ENCODE measurements at regions not wholly inside any gene's neighbourhood (a gene's known extent, or its start where the extent isn't known, plus 50 kb on each side); places are given as distances from the start of the nearest gene placed in this dataset.

- ChIA-PET POLR2A (no interaction called here), CTCF (no interaction called here)
- DNase-seq: no peak
- H3K36me3 ChIP-seq (ENCODE audit: control insufficient read depth in 4 of 4, insufficient read depth in 4 of 4, low read length in 3 of 4): no peaks in the 10 kb centered on the region
- H3K27me3 ChIP-seq (replicated peaks in 2 of 5; ENCODE audit: control insufficient read depth in 4 of 5, insufficient read depth in 5 of 5, low read length in 4 of 5): peaks cover 0 to 2% (median 0%) of the 10 kb centered on the region in 5 experiments
- no peak overlapping the region for H3K27ac ChIP-seq (ENCODE audit: insufficient read depth in 1 of 2, low read depth in 1 of 2, low read length in 2 of 2, poor library complexity in 1 of 2, severe bottlenecking in 2 of 2)
- no peaks in the 10 kb centered on the region for H3K9me3 ChIP-seq (ENCODE audit: control extremely low read depth in 1 of 5, control insufficient read depth in 4 of 5, insufficient read depth in 2 of 5, low read depth in 1 of 5, low read length in 4 of 5)
- 92% methylated on average over 9 of the region's 9 CpGs for WGBS (ENCODE audit: insufficient coverage)
- H3K4me1 ChIP-seq (ENCODE audit: control extremely low read depth in 1 of 4, control insufficient read depth in 4 of 4, insufficient read depth in 4 of 4, low read length in 3 of 4): no peaks in the 10 kb centered on the region
- no peak overlapping the region for H3K4me3 ChIP-seq (ENCODE audit: control insufficient read depth in 1 of 7, extremely low read depth in 1 of 7, insufficient read depth in 4 of 7, low read depth in 2 of 7, low read length in 6 of 7)
Measured at GRCh38 chr15:31792611-31793199, 237.6 kb upstream of the CHRNA7 start.

- Histone ChIP-seq H3K36me3 (ENCODE audit: control insufficient read depth in 4 of 4, insufficient read depth in 4 of 4, low read length in 3 of 4) (no peaks in the 10 kb centered on the region), H3K4me1 (ENCODE audit: control extremely low read depth in 1 of 4, control insufficient read depth in 4 of 4, insufficient read depth in 4 of 4, low read length in 3 of 4) (no peaks in the 10 kb centered on the region), H3K4me3 (ENCODE audit: control insufficient read depth in 1 of 7, extremely low read depth in 1 of 7, insufficient read depth in 4 of 7, low read depth in 2 of 7, low read length in 6 of 7) (no peak overlapping the region), H3K9me3 (ENCODE audit: control extremely low read depth in 1 of 5, control insufficient read depth in 4 of 5, insufficient read depth in 2 of 5, low read depth in 1 of 5, low read length in 4 of 5) (no peaks in the 10 kb centered on the region), H3K27ac (ENCODE audit: insufficient read depth in 1 of 2, low read depth in 1 of 2, low read length in 2 of 2, poor library complexity in 1 of 2, severe bottlenecking in 2 of 2) (no peak overlapping the region), H3K27me3 (replicated peaks in 2 of 5; ENCODE audit: control insufficient read depth in 4 of 5, insufficient read depth in 5 of 5, low read length in 4 of 5) (peaks cover 0 to 2% (median 0%) of the 10 kb centered on the region in 5 experiments)
- 83% methylated on average over 1 of the region's 1 CpG for WGBS (ENCODE audit: insufficient coverage)
- no peak for DNase-seq
- ChIA-PET CTCF (no interaction called here), POLR2A (no interaction called here)
Measured at GRCh38 chr15:31799319-31799714, 231.0 kb upstream of the CHRNA7 start.

DNA sequence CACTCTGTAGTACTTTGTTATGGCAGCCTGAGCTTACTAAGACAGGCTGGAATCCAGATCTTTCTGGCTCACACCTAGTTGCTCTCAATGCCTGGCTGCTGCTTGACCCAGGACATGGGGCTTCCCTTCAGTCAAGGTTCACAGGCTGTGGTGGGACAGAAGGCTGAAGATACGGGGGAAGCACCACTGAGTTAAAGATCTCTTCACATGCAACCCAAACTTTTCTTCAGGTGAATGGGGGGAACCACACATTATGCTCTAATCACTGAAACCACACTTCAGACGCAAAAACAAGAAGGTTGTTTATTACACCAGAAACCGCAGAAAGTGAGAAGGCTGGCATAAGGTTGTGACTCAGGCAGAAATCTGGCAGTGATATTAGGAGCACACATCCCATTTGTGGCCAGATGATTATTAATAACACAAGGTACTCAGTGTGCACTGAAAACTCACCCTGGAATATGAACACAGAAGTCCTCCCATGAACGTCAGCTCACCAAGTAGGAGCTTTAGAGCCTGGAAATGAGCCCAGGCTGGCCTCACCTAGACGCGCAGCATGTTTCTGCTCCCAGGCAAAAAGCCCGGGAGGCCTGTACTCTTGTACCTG is 230.5 kb upstream of the CHRNA7 start:
- Histone ChIP-seq H3K36me3 (ENCODE audit: control insufficient read depth in 4 of 4, insufficient read depth in 4 of 4, low read length in 3 of 4) (no peaks in the 10 kb centered on the region), H3K4me3 (ENCODE audit: control insufficient read depth in 1 of 7, extremely low read depth in 1 of 7, insufficient read depth in 4 of 7, low read depth in 2 of 7, low read length in 6 of 7) (no peak overlapping the region), H3K9me3 (ENCODE audit: control extremely low read depth in 1 of 5, control insufficient read depth in 4 of 5, insufficient read depth in 2 of 5, low read depth in 1 of 5, low read length in 4 of 5) (no peaks in the 10 kb centered on the region), H3K27ac (ENCODE audit: insufficient read depth in 1 of 2, low read depth in 1 of 2, low read length in 2 of 2, poor library complexity in 1 of 2, severe bottlenecking in 2 of 2) (no peak overlapping the region), H3K27me3 (replicated peaks in 2 of 5; ENCODE audit: control insufficient read depth in 4 of 5, insufficient read depth in 5 of 5, low read length in 4 of 5) (peaks cover 0 to 2% (median 0%) of the 10 kb centered on the region in 5 experiments), H3K4me1 (ENCODE audit: control extremely low read depth in 1 of 4, control insufficient read depth in 4 of 4, insufficient read depth in 4 of 4, low read length in 3 of 4) (no peaks in the 10 kb centered on the region)
- CTCF ChIA-PET: no interaction called here
- POLR2A ChIA-PET: no interaction called here
- WGBS (ENCODE audit: insufficient coverage): 97% methylated on average over 5 of the region's 7 CpGs
- DNase-seq: no peak

- Histone ChIP-seq H3K4me1 (ENCODE audit: control extremely low read depth in 1 of 4, control insufficient read depth in 4 of 4, insufficient read depth in 4 of 4, low read length in 3 of 4) (no peaks in the 10 kb centered on the region), H3K36me3 (ENCODE audit: control insufficient read depth in 4 of 4, insufficient read depth in 4 of 4, low read length in 3 of 4) (no peaks in the 10 kb centered on the region), H3K27ac (ENCODE audit: insufficient read depth in 1 of 2, low read depth in 1 of 2, low read length in 2 of 2, poor library complexity in 1 of 2, severe bottlenecking in 2 of 2) (no peak overlapping the region), H3K9me3 (ENCODE audit: control extremely low read depth in 1 of 5, control insufficient read depth in 4 of 5, insufficient read depth in 2 of 5, low read depth in 1 of 5, low read length in 4 of 5) (no peaks in the 10 kb centered on the region), H3K4me3 (ENCODE audit: control insufficient read depth in 1 of 7, extremely low read depth in 1 of 7, insufficient read depth in 4 of 7, low read depth in 2 of 7, low read length in 6 of 7) (no peak overlapping the region), H3K27me3 (replicated peaks in 2 of 5; ENCODE audit: control insufficient read depth in 4 of 5, insufficient read depth in 5 of 5, low read length in 4 of 5) (peaks cover 0 to 2% (median 0%) of the 10 kb centered on the region in 5 experiments)
- POLR2A ChIA-PET: no interaction called here
- CTCF ChIA-PET: no interaction called here
- WGBS (ENCODE audit: insufficient coverage): 100% methylated on average over 1 of the region's 5 CpGs
- DNase-seq: no peak
Measured at GRCh38 chr15:31801152-31801551, 229.2 kb upstream of the CHRNA7 start.

DNA sequence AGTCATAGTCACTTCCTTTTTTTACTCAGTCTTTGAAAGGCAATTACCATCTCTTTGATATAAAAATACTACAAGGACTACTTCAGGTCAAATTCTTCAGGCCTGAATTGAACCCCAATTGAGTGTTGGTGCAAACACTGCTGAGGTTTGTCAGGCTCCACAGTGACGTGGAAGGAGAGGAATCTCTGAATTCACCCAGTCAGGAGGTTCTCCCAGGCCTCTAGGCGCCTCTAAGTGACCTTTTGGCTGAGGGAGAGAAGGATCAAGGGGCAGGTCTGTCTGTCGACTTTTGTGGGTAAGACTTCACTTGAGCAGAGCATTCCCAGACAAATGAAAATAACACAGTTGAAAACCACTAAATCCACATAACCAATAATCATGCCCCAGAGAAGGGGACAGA is 227.6 kb upstream of the CHRNA7 start:
- H3K4me1 ChIP-seq (ENCODE audit: control extremely low read depth in 1 of 4, control insufficient read depth in 4 of 4, insufficient read depth in 4 of 4, low read length in 3 of 4): no peaks in the 10 kb centered on the region
- no peaks in the 10 kb centered on the region for H3K36me3 ChIP-seq (ENCODE audit: control insufficient read depth in 4 of 4, insufficient read depth in 4 of 4, low read length in 3 of 4)
- H3K9me3 ChIP-seq (ENCODE audit: control extremely low read depth in 1 of 5, control insufficient read depth in 4 of 5, insufficient read depth in 2 of 5, low read depth in 1 of 5, low read length in 4 of 5): no peaks in the 10 kb centered on the region
- no peak overlapping the region for H3K27ac ChIP-seq (ENCODE audit: insufficient read depth in 1 of 2, low read depth in 1 of 2, low read length in 2 of 2, poor library complexity in 1 of 2, severe bottlenecking in 2 of 2)
- CTCF ChIA-PET: no interaction called here
- POLR2A ChIA-PET: no interaction called here
- H3K4me3 ChIP-seq (ENCODE audit: control insufficient read depth in 1 of 7, extremely low read depth in 1 of 7, insufficient read depth in 4 of 7, low read depth in 2 of 7, low read length in 6 of 7): no peak overlapping the region
- WGBS (ENCODE audit: insufficient coverage): 91% methylated on average over 1 of the region's 3 CpGs
- DNase-seq: no peak
- H3K27me3 ChIP-seq (replicated peaks in 2 of 5; ENCODE audit: control insufficient read depth in 4 of 5, insufficient read depth in 5 of 5, low read length in 4 of 5): peaks cover 0 to 2% (median 0%) of the 10 kb centered on the region in 5 experiments

GRCh38 chr15:31803388-31803884 is 226.9 kb upstream of the CHRNA7 start:
- H3K27ac ChIP-seq (ENCODE audit: insufficient read depth in 1 of 2, low read depth in 1 of 2, low read length in 2 of 2, poor library complexity in 1 of 2, severe bottlenecking in 2 of 2): no peak overlapping the region
- no peaks in the 10 kb centered on the region for H3K36me3 ChIP-seq (ENCODE audit: control insufficient read depth in 4 of 4, insufficient read depth in 4 of 4, low read length in 3 of 4)
- peaks cover 0 to 2% (median 0%) of the 10 kb centered on the region in 5 experiments for H3K27me3 ChIP-seq (replicated peaks in 2 of 5; ENCODE audit: control insufficient read depth in 4 of 5, insufficient read depth in 5 of 5, low read length in 4 of 5)
- no peak overlapping the region for H3K4me3 ChIP-seq (ENCODE audit: control insufficient read depth in 1 of 7, extremely low read depth in 1 of 7, insufficient read depth in 4 of 7, low read depth in 2 of 7, low read length in 6 of 7)
- POLR2A ChIA-PET: no interaction called here
- H3K4me1 ChIP-seq (ENCODE audit: control extremely low read depth in 1 of 4, control insufficient read depth in 4 of 4, insufficient read depth in 4 of 4, low read length in 3 of 4): no peaks in the 10 kb centered on the region
- CTCF ChIA-PET: no interaction called here
- no peak for DNase-seq
- H3K9me3 ChIP-seq (ENCODE audit: control extremely low read depth in 1 of 5, control insufficient read depth in 4 of 5, insufficient read depth in 2 of 5, low read depth in 1 of 5, low read length in 4 of 5): no peaks in the 10 kb centered on the region
- 100% methylated on average over 3 of the region's 3 CpGs for WGBS (ENCODE audit: insufficient coverage)

DNA sequence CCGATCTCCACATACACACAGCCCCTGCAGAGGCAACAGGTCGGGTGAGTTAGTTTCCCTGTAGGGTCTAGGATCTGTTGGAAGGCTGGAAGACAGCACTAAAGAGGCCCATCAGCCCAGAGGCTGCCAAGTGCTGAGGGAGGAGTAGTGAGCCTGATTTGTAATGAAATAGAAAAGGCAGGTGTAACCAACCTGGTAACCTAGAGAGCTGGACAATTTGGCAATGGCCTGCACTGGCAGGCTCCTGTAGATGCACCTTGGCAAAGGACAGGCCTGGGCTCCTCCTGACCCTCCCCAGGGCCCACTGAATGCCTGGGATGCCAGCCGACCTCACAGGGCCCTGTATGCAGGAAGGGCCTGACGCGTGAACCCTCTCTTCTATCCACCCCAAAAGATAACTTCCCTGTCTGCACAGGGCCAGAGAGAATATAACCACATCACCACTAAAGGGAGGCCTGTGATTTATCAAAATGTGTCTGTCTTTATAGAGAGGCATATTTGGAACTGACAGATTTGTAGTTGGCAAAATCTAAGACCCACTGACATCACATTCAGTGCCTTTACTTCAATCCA is 225.1 kb upstream of the CHRNA7 start:
- ChIA-PET CTCF (no interaction called here), POLR2A (no interaction called here)
- Histone ChIP-seq H3K27ac (ENCODE audit: insufficient read depth in 1 of 2, low read depth in 1 of 2, low read length in 2 of 2, poor library complexity in 1 of 2, severe bottlenecking in 2 of 2) (no peak overlapping the region), H3K4me3 (ENCODE audit: control insufficient read depth in 1 of 7, extremely low read depth in 1 of 7, insufficient read depth in 4 of 7, low read depth in 2 of 7, low read length in 6 of 7) (no peak overlapping the region), H3K4me1 (ENCODE audit: control extremely low read depth in 1 of 4, control insufficient read depth in 4 of 4, insufficient read depth in 4 of 4, low read length in 3 of 4) (no peaks in the 10 kb centered on the region), H3K9me3 (ENCODE audit: control extremely low read depth in 1 of 5, control insufficient read depth in 4 of 5, insufficient read depth in 2 of 5, low read depth in 1 of 5, low read length in 4 of 5) (no peaks in the 10 kb centered on the region), H3K27me3 (replicated peaks in 2 of 5; ENCODE audit: control insufficient read depth in 4 of 5, insufficient read depth in 5 of 5, low read length in 4 of 5) (peaks cover 0 to 2% (median 0%) of the 10 kb centered on the region in 5 experiments), H3K36me3 (ENCODE audit: control insufficient read depth in 4 of 4, insufficient read depth in 4 of 4, low read length in 3 of 4) (no peaks in the 10 kb centered on the region)
- no peak for DNase-seq
- WGBS (ENCODE audit: insufficient coverage): 80% methylated on average over 1 of the region's 5 CpGs
